Activated effector memory CD4-positive, alpha-beta T cell treated with anti-CD3 and anti-CD28 coated beads, Interleukin-2, amount 50 U/mL, for 16 hours (primary cell): ENCODE measurements at regions not wholly inside any gene's neighbourhood (a gene's known extent, or its start where the extent isn't known, plus 50 kb on each side); places are given as distances from the start of the nearest gene placed in this dataset.

ENCODE experiments used
- DNase-seq: peaks from one replicate; pipeline ENCODE4 v3.0.0-alpha.2; 2020

DNA sequence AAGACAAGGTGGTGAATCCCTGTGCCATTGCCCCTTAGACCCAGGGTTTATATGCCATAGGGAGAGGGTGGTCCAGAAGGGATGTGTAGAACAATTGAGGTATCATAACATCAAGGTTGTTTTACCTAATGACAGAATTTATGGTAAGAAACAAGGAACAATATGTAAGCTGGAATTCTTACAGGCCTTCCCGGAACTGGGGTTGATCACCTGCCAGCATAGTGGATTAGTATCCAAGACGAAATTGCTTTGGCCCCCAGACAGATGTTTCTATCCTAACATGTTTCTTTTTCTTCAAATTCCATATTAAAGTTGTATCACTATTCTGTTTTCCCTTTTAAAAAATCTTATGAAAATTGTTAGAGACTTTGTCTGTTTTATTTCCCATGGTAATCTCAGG lies 343.8 kb upstream of the ANO3 start:
- no peak for DNase-seq

DNA sequence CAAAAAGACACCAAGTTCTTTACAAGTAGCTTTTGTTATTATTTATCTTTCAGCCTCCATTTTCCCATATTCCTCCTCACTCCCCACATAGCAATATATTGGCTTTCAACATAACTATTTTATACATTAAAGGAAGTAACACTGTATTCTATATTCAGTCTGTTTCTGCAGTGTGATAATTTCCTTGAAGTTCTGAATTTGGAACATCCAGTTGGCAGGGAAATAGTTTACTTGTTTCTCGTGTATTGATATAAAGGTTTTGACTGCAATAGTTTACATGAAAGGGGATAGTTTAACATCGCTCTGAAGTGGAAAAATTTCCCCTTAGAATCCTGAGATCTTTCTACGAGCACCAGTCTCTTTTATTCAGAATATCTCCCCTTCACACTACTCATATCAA lies 341.5 kb upstream of the ANO3 start:
- no peak for DNase-seq

DNA sequence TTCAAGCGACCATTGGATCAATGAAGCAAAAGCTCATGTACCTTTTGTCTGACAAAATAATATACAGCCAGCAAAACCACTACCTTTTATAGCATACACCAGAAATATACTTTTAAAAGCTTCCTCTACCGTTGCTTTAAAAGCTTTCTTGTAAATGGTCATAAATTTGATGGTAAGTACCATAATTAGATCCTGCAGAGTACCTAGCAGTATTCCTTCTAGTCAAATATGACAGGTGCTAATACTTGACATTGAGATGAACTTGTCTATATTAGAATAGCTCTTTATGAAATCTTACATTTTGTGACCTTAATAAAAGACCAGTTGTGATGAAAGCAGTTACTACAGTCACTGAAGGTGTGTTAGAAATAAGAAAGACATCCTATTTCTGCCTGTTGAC lies 340.5 kb upstream of the ANO3 start:
- no peak for DNase-seq

DNA sequence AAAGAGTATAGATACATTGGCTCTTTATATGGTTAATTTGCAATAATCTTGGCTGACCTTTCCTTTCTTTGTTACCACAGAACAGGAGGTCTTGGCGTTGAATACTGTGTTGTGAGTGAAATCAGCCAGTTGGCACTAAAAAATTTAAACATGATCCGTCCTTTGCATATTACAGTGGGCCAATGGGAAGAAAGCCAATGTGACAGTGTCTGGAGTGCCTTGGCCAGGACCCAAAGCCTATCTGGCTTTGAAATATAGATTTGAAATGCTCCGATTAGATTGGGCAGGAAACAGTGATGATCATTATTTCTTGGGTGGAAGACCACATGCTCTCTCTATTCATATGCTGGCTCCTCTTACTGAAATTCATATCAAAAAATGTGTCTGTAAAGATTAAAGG lies 339.6 kb upstream of the ANO3 start:
- DNase-seq = no peak

DNA sequence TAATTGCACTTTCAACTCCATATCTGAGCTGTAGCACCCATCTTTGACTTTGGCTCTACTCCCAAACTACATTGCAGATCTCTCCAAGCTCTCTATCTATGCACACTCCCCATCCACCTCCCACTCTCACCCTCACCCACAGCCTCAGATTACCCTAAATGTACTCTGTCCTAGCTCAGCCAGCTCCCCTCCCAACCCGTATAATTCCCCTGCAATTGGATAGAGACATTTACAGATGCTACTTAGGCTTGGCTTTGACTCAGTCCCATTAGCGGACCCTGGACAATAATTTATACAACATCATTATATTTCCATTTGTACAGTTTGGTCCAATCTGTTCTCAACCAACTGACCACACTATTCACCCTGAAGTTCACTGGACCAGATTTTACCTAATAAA lies 338.9 kb upstream of the ANO3 start:
- no peak for DNase-seq

DNA sequence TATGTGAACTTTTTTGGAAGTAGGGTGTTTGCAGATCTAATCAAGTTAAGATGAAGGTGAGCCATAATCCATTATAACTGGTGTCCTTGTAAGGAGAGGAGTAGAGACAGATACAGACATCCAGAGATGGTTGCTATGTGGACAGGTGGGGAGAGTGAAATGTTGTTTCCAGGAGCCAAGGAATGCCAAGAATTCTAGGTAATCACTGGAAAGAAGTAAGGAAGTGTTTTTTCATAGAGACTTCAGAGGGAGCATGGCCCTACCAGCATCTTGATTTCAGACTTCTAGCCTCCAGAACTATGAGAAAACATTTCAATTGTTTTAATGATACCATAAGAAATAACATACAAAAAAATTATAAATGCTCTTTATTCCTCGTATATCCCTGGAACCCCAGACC lies 320.5 kb upstream of the ANO3 start:
- no peak for DNase-seq

DNA sequence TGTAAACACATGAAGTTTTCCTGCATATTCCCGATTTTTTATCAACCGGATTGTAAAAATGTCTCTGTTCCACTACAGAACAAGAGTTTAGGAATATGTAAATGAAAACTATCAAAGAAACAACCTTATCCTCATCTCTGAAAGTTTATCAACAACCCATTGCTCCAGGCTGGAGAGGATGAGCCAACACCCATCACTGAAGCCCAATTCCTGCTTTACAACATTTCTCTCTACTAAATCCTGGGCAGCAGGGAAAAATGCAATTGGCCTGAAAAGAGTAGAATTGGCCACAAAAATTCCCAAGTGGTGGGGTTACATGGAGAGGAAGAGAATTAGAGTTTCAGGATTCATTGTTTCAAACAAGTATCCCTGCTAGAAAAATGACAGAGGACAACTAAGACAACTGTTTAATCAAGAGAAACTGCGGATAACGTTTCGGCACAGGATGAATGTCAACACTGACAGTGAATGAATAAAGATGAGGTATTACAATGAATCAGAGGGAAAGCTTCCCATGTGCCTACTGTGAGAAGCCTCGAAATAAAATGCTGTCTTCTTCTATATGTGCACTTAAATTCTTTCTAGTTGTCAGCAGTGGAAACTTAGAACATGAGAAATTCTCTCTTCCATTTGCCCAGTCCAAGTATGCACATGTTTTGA lies 317.3 kb upstream of the ANO3 start:
- DNase-seq = no peak

DNA sequence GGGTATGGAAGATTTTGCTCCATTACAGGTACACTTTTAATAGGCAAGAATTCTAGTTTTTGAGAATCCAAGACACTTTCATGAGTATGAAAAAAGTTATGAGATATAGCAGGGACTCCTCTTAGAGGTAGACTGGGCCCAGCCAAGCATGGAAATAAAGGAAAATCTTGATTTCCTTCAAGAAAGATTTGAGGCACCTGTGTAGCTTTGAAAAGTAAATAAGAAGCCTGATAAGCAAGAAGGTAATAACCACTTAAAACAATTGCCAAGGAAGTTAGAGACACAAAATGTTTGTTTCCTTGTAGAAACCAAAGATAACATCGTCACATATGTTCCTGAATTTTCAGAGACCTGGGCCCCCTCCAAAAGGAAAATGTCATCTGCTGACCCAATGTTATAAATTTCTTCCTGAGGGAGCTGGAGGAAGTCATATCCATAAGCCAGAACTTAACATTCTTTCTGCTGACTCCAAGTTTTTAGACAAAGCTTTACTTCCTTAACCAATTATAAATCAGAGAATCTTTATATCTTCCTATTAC lies 314.5 kb upstream of the ANO3 start:
- DNase-seq = no peak

DNA sequence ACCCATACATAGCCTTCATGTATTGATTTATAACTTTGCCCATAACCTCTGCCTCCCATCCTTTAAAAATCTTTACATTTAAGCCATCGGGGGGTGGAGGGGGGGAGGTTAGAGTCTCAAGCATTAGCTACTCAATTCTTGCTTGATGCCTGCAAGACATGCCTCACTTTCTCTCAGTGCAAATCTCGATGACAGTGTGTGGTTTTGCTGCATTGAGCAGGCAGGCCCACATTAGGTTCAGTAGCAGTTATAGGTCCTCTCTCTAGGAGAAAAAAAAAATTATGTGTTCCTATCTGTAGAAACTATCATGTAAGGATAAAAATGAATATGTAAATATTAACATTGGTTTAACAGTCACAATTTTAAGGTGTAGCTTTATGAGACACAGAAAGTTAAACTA lies 314.0 kb upstream of the ANO3 start:
- DNase-seq = no peak

DNA sequence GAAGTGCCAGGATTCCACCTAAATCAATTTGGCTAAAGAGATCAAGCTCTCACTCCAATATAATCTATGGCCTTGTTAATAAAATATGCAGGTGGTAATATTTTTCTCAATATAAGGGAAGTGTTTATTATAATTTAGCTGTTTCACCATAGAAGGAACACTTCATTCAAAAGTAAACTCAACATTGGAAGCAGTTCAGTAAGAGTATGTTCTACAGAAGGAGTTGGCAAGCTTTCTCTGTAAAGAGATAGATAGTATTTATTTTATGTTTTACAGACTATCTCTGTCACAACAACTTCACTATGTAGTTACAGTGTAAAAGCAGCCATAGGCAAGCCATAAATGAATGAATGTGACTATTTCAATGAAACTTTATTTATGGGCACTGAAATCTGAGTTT lies 313.6 kb upstream of the ANO3 start:
- no peak for DNase-seq

DNA sequence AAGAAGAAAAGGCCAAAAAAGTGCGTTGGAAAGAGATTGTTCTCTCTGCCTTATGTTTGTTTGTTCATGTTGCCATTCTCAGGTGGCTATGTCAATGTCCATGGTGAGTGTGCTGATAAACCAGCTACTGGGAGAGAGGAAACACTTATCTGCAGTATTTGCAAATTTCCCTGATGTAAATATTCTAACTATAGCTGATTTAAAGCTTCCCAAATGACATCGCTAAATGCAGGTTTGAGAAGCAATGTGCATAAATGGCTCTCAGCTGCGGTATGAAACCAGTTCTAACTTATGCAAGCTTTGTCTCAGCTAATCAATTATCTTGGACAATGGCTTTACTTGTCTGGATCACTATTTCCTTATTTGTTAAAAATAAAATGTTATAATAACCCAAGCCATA lies 312.5 kb upstream of the ANO3 start:
- DNase-seq = no peak

DNA sequence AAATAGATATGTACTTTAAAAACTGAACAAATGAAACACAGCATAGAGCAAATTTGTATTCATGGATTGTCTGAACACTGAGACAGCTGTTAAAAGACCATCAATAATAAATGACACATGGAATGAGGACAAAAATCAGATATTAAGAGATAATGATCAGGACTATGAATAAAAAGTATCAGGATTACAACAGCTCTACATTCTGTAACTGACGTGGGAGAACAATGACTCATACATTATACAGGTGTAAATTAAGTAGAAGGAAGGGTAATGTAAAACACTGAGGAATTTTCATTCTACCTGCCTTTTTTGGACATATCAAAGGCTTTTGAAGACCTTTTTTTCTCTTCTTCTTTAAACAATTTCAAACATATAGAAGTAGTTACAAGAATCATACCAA lies 310.9 kb upstream of the ANO3 start:
- no peak for DNase-seq

DNA sequence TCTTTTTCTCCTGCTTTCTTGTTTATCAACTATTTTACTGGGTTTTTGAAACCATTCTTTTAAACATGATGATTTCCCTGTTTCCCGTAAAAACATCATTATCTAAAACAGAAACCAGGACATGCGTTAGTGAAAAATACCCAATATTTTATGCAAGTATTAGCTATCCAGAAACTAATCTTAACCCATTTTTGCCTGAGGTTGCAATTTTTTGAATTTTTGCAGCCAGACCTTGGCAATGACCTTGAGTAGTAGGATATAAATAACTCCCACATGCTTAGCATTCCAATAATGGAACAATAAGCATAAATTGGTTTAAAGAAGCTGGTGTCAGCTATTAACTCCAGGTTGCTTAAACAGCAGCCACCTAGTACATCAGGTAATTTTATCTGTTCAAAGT lies 308.9 kb upstream of the ANO3 start:
- no peak for DNase-seq

DNA sequence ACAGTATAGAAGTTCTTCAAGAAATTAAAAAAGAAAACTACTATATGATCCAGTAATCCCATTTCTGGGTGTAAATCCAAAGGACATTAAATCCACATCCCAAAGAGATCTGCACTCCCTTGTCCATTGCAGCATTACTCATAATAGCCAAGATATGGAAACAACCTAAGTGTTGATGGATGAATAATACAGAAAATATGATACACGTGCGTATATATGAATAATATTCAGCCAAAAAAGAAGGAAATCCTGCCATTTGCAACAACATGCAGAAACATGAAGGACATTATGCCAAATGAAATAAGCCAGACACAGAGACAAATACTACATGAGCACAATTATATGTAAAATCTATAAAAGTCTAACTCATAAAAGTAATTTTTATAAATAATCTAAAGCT lies 306.3 kb upstream of the ANO3 start:
- DNase-seq = no peak

DNA sequence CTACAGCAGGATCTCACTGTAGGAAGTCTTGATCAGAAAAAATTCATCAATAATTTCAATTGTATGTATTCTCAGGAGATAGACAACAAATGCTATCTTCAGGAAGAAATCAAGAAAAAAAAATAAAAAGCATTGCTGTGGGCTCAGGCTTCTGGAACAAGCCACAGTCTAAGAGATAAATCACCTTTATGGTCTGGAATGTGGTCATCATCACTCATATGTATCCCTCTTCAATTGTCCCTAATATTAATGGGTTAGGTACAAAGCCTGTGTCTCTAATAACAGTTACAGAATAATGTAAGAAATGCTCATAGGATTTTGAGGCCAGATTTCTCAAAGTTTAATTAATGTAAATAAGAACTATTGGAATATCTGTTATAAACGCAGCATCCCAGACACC lies 305.9 kb upstream of the ANO3 start:
- no peak for DNase-seq

DNA sequence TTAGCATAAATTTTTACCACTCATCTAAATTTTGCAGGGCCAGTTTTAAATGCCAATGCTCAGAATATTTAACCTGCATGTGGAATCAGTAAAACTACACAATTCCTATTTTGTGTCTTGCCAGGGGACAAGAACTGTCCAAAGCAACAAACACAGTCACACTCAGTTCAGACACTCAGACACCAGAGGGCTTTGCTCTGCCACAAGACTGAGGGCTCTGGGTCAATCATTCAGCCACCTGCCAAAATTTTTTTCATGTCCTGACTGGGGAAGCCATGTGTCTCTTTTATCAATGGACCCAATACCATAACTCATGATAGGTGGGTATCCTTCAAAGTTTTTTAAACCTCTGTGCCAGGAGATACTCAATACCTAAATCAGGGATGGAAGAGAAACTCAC lies 304.0 kb upstream of the ANO3 start:
- no peak for DNase-seq

DNA sequence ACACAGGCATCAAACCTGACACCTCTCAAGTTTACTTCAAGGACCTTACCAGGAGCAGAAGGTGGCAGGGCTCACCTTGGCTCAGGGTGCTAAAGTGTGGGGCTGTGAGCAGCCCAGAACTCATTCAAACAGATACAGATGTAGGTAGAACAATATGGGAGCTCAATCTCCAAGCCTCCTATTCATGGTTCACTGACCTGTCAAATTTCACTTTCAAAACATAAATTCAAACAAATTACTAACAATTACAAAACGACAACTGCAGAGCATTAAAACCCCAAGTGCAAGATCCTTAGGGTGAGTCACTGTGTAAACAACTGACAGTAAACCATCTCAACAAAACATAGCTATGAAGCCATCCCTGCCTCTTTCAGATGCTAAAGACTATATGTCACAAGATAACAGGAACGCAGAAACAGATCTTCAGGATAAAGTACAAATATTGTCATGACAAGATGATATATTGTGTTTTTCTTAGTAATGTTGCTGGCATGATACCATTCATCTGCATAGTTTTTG lies 303.5 kb upstream of the ANO3 start:
- DNase-seq = no peak

DNA sequence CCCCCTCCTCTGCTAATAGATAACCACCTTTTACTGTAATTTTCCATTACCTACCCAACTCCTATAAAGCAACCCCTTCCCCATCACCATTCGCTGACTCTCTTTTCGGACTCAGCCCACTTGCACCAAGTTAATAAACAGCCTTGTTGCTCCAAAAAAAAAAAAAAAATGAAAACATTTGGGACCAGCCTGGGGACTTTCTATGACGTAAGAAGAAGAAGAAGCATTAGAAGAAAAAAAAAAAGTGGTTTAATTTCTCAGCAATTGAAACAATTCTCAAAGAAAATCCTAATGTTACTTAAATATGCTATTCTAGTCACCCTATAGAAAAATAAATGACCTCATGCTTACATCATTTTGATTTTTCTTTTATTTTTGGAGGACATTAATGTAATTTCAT lies 301.5 kb upstream of the ANO3 start:
- DNase-seq = no peak

DNA sequence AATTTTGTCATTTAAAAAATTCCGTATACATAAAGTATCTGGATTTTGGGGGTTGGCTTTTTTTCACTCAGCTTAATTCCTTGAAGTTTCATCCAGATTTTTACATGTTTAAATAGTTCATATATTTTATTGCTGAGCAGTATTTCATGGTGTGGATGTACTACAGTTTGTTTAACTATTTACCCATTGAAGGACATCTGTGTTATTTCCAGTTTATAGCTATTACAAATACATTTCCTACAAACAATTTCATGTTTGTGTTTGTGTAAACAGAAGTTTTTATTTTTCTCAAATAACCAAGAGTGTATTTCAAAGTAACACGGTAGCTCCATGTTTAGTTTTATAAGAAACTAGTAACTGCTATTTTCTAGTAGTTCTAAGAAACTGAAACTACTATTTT lies 299.7 kb upstream of the ANO3 start:
- DNase-seq = no peak

DNA sequence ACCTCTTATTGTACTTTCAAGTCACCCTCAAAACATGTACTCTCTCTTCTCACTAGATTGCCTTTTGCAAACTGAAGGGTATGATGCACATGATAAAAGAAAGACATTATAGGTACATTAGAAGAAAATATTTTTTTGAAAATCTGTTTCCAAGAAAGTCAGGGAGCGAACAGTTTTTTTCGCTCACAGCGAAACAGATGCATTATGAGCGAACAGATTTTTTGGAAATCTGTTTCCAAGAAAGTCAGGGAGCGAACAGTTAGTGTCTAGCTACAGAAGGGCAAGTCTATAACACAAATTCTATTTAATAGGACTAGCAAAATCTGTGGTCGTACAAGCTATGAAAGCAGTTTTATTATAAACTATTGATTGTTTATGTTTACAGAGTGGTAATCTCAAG lies 296.2 kb upstream of the ANO3 start:
- no peak for DNase-seq

DNA sequence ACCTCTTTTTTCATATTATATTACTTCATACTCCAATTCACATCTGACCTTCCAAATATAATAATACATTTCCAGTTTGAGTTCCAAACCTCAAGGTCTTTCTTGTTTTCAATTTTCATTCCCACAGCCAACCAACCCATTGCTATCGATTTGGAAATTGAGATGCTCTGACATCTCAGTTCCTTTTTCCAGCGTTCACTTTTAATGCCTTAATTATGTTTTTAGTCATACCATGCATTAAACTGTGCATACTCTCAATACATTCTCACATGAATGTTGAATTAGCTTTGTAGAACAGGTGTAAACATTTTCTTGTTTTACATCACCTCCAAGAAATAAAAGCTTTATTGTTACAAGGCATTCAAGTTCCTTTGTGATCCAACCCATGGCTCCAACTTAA lies 294.2 kb upstream of the ANO3 start:
- DNase-seq = no peak

DNA sequence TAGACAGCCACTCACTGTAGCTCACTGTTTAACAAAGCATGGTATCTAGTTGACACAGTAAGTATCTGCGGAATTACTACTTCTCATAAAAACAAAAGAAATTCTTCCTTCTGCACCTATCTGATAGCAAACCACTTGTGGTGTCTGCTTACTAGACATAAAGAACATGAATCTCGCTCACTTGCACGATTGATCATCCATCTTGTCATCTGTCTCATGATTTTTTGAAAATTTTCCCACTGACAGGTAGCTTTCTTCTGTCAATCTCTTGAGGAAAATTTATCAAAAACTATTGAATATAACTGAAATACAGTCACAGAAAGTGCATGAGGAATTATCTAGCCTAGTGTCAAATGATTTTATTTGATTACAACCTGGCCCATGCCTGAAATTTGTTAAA lies 291.6 kb upstream of the ANO3 start:
- no peak for DNase-seq

DNA sequence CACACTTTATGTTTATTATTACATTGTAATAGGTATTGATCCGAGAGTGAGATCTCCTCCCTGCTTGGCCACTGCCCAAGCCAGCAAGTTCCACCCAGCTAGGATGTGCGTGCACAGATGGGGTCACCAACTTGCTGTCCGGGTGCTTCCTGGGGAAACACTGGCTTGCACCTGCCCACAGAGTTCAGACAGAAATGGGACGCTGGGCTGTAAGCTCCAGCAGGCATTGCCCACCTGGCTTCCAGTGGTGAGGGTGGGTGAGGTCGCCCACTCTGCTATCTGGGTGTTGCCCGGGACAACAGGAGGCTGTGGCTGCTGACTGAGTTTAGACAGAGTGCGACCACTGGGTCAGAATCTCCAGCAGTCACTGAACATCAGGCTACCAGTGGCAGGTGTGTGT lies 289.8 kb upstream of the ANO3 start:
- no peak for DNase-seq

DNA sequence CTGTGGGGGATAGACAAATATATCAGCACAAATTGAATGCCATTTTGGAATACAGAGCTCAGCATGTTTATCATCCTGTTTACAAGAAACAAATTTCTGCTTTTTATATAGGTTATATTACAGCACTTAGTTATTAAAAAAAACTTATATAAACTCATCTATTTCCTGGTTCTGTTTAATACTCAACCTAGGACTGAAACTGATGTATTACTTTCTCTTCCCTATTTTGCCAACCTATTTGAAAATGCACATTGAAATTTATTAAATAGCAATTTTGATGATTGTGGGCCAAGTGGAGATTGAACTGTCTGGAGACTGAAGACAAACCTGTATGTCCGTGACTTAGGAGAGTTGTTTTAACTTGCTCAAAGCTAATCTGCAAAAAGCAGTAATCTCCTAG lies 288.3 kb upstream of the ANO3 start:
- DNase-seq = no peak

DNA sequence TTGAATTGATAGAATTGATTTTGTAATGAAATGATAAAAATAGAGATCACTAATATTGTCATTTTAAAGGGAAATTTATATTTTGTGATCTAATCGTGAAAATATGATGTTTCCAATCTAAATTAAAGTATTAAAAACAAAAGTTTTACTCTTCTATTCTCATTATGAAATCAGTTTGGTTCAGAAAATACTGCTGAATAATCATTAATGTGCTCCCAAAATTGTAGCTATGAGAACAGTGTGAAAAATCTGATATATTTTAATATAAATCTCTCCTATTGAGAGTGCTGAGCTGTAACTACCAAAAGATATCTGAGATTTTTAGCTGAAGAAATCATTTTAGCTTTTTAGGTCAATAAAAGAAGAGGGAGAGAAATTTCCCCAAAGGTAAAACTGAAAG lies 287.5 kb upstream of the ANO3 start:
- no peak for DNase-seq

DNA sequence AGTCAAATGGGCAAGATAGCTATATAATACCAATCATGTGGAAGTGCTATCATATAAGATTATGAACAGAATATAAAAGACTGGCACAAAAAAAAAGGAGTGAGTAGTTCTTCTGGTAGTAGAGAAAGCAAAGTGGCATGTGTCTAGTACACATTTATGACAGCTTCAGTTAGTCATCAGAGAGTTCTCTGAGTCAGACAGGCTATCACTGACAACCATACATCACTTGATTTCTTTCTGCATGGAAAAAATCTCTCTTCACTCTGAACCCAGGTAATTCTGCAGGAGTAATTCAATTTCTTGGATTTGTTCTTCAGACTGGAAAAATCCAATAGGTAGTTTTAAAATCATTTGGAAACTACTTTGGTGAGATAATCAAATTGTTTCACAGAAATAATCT lies 286.8 kb upstream of the ANO3 start:
- no peak for DNase-seq
